ENCODE measurements at regions not wholly inside any gene's neighbourhood (a gene's known extent, or its start where the extent isn't known, plus 50 kb on each side); places are given as distances from the start of the nearest gene placed in this dataset.

GRCh38 chr10:21437770-21438382 lies 87.6 kb downstream of the SKIDA1 start:
- TF ChIP-seq HDAC2 (IDR thresholded peaks at IDR 0.05) = no peak
- TF ChIP-seq POLR2A (IDR thresholded peaks at IDR 0.05; ENCODE audit: low read depth, low read length) = no peak
- TF ChIP-seq CTCF (IDR thresholded peaks at IDR 0.05 in 2 of 3, conservative IDR thresholded peaks at IDR 0.05 in 1 of 3; ENCODE audit: control insufficient read depth in 2 of 3, extremely low read depth in 1 of 3, insufficient read depth in 1 of 3, low read depth in 3 of 3, low read length in 3 of 3) = no peak
- TF ChIP-seq TCF7 (IDR thresholded peaks at IDR 0.05; ENCODE audit: borderline replicate concordance) = no peak
- no peak for TF ChIP-seq PBX3 (IDR thresholded peaks at IDR 0.05; ENCODE audit: insufficient replicate concordance, low read depth, low read length)
- TF ChIP-seq BCLAF1 (IDR thresholded peaks at IDR 0.05) = no peak
- no peak for TF ChIP-seq YBX1 (IDR thresholded peaks at IDR 0.05)
- TF ChIP-seq HDAC6 (IDR thresholded peaks at IDR 0.05; ENCODE audit: unreplicated experiment) = no peak
- TF ChIP-seq USF1 (IDR thresholded peaks at IDR 0.05; ENCODE audit: borderline replicate concordance, extremely low read length, insufficient read depth, low read depth, low read length) = no peak
- TF ChIP-seq RAD21 (IDR thresholded peaks at IDR 0.05; ENCODE audit: insufficient read depth, low read depth, low read length) = no peak
- no peak for TF ChIP-seq POLR2AphosphoS5 (IDR thresholded peaks at IDR 0.05; ENCODE audit: low read length)
- no peak for TF ChIP-seq SREBF2 (IDR thresholded peaks at IDR 0.05; ENCODE audit: low read length)
- no peak for TF ChIP-seq ATF3 (IDR thresholded peaks at IDR 0.05; ENCODE audit: borderline replicate concordance, extremely low read depth, low read depth, low read length)
- TF ChIP-seq GABPA (IDR thresholded peaks at IDR 0.05; ENCODE audit: low read depth) = no peak
